Endothelial cell of umbilical vein (primary cell): ENCODE measurements at regions not wholly inside any gene's neighbourhood (a gene's known extent, or its start where the extent isn't known, plus 50 kb on each side); places are given as distances from the start of the nearest gene placed in this dataset.

ENCODE experiments used
- BruUV-seq: library from RNA; stranded (reverse); fragments of 400-500 nt; replicated peaks from 2 replicates; lab custom pipeline; 2021; lab: Mats Ljungman, UMichigan
- CTCF ChIA-PET: fragments of 300-600, 350-600 bp; sonication (Branson Sonifier 250); formaldehyde crosslinking; loops from one replicate; lab custom pipeline; 2021; ENCODE audit warnings: antibody characterized with exemption, inconsistent platforms; lab: Charles Lee
- POLR2A ChIA-PET: fragments of 300-600, 350-600 bp; sonication (Branson Sonifier 250); formaldehyde crosslinking; loops from one replicate; lab custom pipeline; 2021; ENCODE audit warnings: antibody characterized with exemption, inconsistent platforms; lab: Charles Lee
- DNase-seq: peaks from one replicate; pipeline ENCODE4 v3.0.0-alpha.2; 2011; ENCODE audit warnings: low read depth, low spot score
- FAIRE-seq: peaks from 2 replicates; lab custom pipeline; 2011; peaks lifted over from hg19 to GRCh38; lab: Jason Lieb, UNC
- H2AFZ ChIP-seq: 2 replicates; pipeline ENCODE4 v1.6.0; 2012; ENCODE audit warnings: low read depth, low read length, control low read depth, inconsistent platforms
- H3K27ac ChIP-seq: 2 replicates; pipeline ENCODE4 v1.5.1; 2011; ENCODE audit warnings: low read depth, mild to moderate bottlenecking, control low read depth, low read length, moderate library complexity; ENCODE audit not compliant: insufficient read depth
- H3K27me3 ChIP-seq, 2 experiments: 2 replicates each; pipeline versions ENCODE4 v1.6.0 to v1.6.1; 2011; ENCODE audit warnings: low read length in 2 of 2, mixed read lengths in 1 of 2; ENCODE audit not compliant: control insufficient read depth in 2 of 2, insufficient read depth in 2 of 2
- H3K36me3 ChIP-seq, 2 experiments: 2 replicates in 1 of 2; 3 replicates in 1 of 2; pipeline ENCODE4 v1.5.1; 2011; ENCODE audit warnings: low read length in 2 of 2, mild to moderate bottlenecking in 1 of 2, moderate library complexity in 1 of 2; ENCODE audit not compliant: control insufficient read depth in 2 of 2, insufficient read depth in 2 of 2; ENCODE audit errors: extremely low read depth in 1 of 2
- H3K4me1 ChIP-seq: 3 replicates; pipeline ENCODE4 v1.5.1; 2011; ENCODE audit warnings: mild to moderate bottlenecking, low read length; ENCODE audit not compliant: control insufficient read depth, insufficient read depth; ENCODE audit errors: extremely low read depth
- H3K4me2 ChIP-seq: 2 replicates; pipeline ENCODE4 v1.6.1; 2011; ENCODE audit warnings: low read length, control low read depth, mixed read lengths; ENCODE audit not compliant: insufficient read depth
- H3K4me3 ChIP-seq, 3 experiments: fragments of 200-600 bp in 1 of 3; sonication (generic), shearing (Covaris generic) in 1 of 3; replicated peaks in 1 of 3; 2 replicates each; pipeline ENCODE4 v1.5.1; 2011 to 2016; ENCODE audit warnings: control low read depth in 3 of 3, low read length in 3 of 3, mild to moderate bottlenecking in 2 of 3, inconsistent platforms in 1 of 3, low read depth in 1 of 3, moderate library complexity in 1 of 3; ENCODE audit not compliant: insufficient read depth in 1 of 3
- H3K79me2 ChIP-seq: 2 replicates; pipeline ENCODE4 v1.6.0; 2012; ENCODE audit warnings: low read length, inconsistent platforms; ENCODE audit not compliant: control insufficient read depth, insufficient read depth
- H3K9ac ChIP-seq: replicated peaks from 2 replicates; pipeline ENCODE3; 2011; ENCODE audit warnings: low read length, control low read depth; ENCODE audit not compliant: insufficient read depth; ENCODE audit errors: extremely low read depth
- H3K9me1 ChIP-seq: replicated peaks from 3 replicates; pipeline ENCODE4 v1.6.0; 2011; ENCODE audit warnings: mild to moderate bottlenecking, low read length; ENCODE audit not compliant: control insufficient read depth, insufficient read depth; ENCODE audit errors: extremely low read depth
- H3K9me3 ChIP-seq: replicated peaks from 2 replicates; pipeline ENCODE4 v1.5.1; 2012; ENCODE audit warnings: low read length, inconsistent platforms; ENCODE audit not compliant: control insufficient read depth, insufficient read depth
- H4K20me1 ChIP-seq: replicated peaks from 2 replicates; pipeline ENCODE3; 2011; ENCODE audit warnings: mild to moderate bottlenecking, low read length; ENCODE audit not compliant: control insufficient read depth, insufficient read depth; ENCODE audit errors: extremely low read depth
- CTCF ChIP-seq, 2 donors: IDR thresholded peaks; 1 replicate in 1 of 2; 2 replicates in 1 of 2; pipeline ENCODE4 v1.5.1; 2011; ENCODE audit warnings: low read length in 2 of 2, mild to moderate bottlenecking in 2 of 2, moderate library complexity in 2 of 2, control low read depth in 1 of 2, inconsistent platforms in 1 of 2, low read depth in 1 of 2; ENCODE audit not compliant: insufficient read depth in 1 of 2; ENCODE audit errors: extremely low read depth in 1 of 2
- EZH2 ChIP-seq: IDR thresholded peaks from 2 replicates; pipeline ENCODE4 v1.6.1; 2012; ENCODE audit warnings: borderline replicate concordance, low read depth, mild to moderate bottlenecking, moderate library complexity, low read length, inconsistent platforms; ENCODE audit not compliant: severe bottlenecking
- FOS ChIP-seq: IDR thresholded peaks from 2 replicates; pipeline ENCODE4 v1.6.1; 2011; ENCODE audit warnings: mild to moderate bottlenecking, low read length, moderate library complexity, borderline replicate concordance; ENCODE audit not compliant: insufficient read depth
- GATA2 ChIP-seq: IDR thresholded peaks from 2 replicates; pipeline ENCODE4 v1.7.0; 2011; ENCODE audit warnings: low read depth, mild to moderate bottlenecking, moderate library complexity, mixed read lengths, low read length; ENCODE audit not compliant: insufficient read length, insufficient read depth
- JUN ChIP-seq: IDR thresholded peaks from 2 replicates; pipeline ENCODE4 v1.6.1; 2011; ENCODE audit warnings: borderline replicate concordance, low read depth; ENCODE audit not compliant: insufficient read length, insufficient read depth
- MAX ChIP-seq: IDR thresholded peaks from 2 replicates; pipeline ENCODE4 v1.6.1; 2011; ENCODE audit not compliant: insufficient read depth, insufficient read length
- MYC ChIP-seq: IDR thresholded peaks from one replicate; pipeline ENCODE4 v1.6.1; 2011; ENCODE audit warnings: mild to moderate bottlenecking, low read depth, low read length
- POLR2A ChIP-seq: IDR thresholded peaks from 2 replicates; pipeline ENCODE4 v1.6.1; 2012; ENCODE audit warnings: low read depth, mild to moderate bottlenecking, control low read depth, low read length
- POLR2AphosphoS5 ChIP-seq: IDR thresholded peaks from 2 replicates; pipeline ENCODE4 v1.6.1; 2012; ENCODE audit warnings: low read depth, mild to moderate bottlenecking, control low read depth, low read length, moderate library complexity; ENCODE audit not compliant: insufficient read depth
- dilution Hi-C: fragments of 300-500 bp; cut with MboI; formaldehyde crosslinking; loops from one replicate; pipeline ENCODE4 v1.15.0; 2019; ENCODE audit warnings: low sequenced_read_pairs; ENCODE audit not compliant: extremely low pct_ligation_motif_present
- intact Hi-C: fragments of 100-400 bp; cut with micrococcal nuclease; formaldehyde crosslinking; loops from one replicate; pipeline ENCODE4 v1.10.0; 2022

- H3K4me2 ChIP-seq = no peak overlapping the region
- no peaks in the 10 kb centered on the region for H3K4me1 ChIP-seq
- BruUV-seq = no TSS peak
- H3K27me3 ChIP-seq = no peaks in the 10 kb centered on the region
- no peaks in the 10 kb centered on the region for H4K20me1 ChIP-seq
- no peak overlapping the region for H2AFZ ChIP-seq
- H3K27ac ChIP-seq = no peak overlapping the region
- H3K79me2 ChIP-seq = no peaks in the 10 kb centered on the region
- POLR2A ChIA-PET = no interaction called here
- no peaks in the 10 kb centered on the region for H3K9me1 ChIP-seq
- FAIRE-seq (no peak), DNase-seq (no peak)
- dilution Hi-C loops = no loop called here
- intact Hi-C loops = no loop called here
- H3K36me3 ChIP-seq = no peaks in the 10 kb centered on the region
- no peak overlapping the region for H3K9ac ChIP-seq
- CTCF ChIA-PET = interaction anchor here (1.6 kb wide), 1 partner anchor 115 kb away, joined by 4 read pairs; no protein-coding TSS in a partner anchor
- no peaks in the 10 kb centered on the region for H3K9me3 ChIP-seq
- TF ChIP-seq GATA2 (no peak), POLR2AphosphoS5 (no peak), MAX (no peak), POLR2A (no peak), JUN (no peak), EZH2 (no peak), MYC (no peak), CTCF (IDR thresholded peaks at IDR 0.05; ENCODE audit: extremely low read depth in 1 of 2, insufficient read depth in 1 of 2, low read depth in 1 of 2, low read length in 2 of 2) (no peak), FOS (no peak)
- H3K4me3 ChIP-seq = no peak overlapping the region
These were observed 58.3 kb upstream of the TCF20 start for GRCh38 chr22:42328784-42329145.
